ENCODE measurements at regions not wholly inside any gene's neighbourhood (a gene's known extent, or its start where the extent isn't known, plus 50 kb on each side); places are given as distances from the start of the nearest gene placed in this dataset.

GRCh38 chr3:64291956-64292355, 66.7 kb upstream of the PRICKLE2 start:
- no peak for TF ChIP-seq CTCF (IDR thresholded peaks at IDR 0.05; ENCODE audit: unreplicated experiment)
- Mint-ChIP-seq H3K27me3 (ENCODE audit: unreplicated experiment) (peaks cover 3% of the 10 kb centered on the region), H3K4me3 (ENCODE audit: unreplicated experiment) (no peak overlapping the region), H3K36me3 (ENCODE audit: low read depth, unreplicated experiment) (no peaks in the 10 kb centered on the region), H3K27ac (ENCODE audit: unreplicated experiment) (no peak overlapping the region), H3K9me3 (ENCODE audit: unreplicated experiment) (no peaks in the 10 kb centered on the region), H3K4me1 (ENCODE audit: unreplicated experiment) (no peaks in the 10 kb centered on the region)
- DNase-seq (ENCODE audit: low spot score) = no peak

- H3K36me3 Mint-ChIP-seq (ENCODE audit: low read depth, unreplicated experiment) = no peaks in the 10 kb centered on the region
Observed at GRCh38 chr3:64291345-64291744, 66.1 kb upstream of the PRICKLE2 start.

GRCh38 chr3:64290864-64291263, 65.6 kb upstream of the PRICKLE2 start:
- Mint-ChIP-seq H3K9me3 (ENCODE audit: unreplicated experiment) (no peaks in the 10 kb centered on the region), H3K27ac (ENCODE audit: unreplicated experiment) (no peak overlapping the region), H3K36me3 (ENCODE audit: low read depth, unreplicated experiment) (no peaks in the 10 kb centered on the region), H3K4me3 (ENCODE audit: unreplicated experiment) (no peak overlapping the region), H3K4me1 (ENCODE audit: unreplicated experiment) (no peaks in the 10 kb centered on the region), H3K27me3 (ENCODE audit: unreplicated experiment) (peaks cover 3% of the 10 kb centered on the region)
- no peak for TF ChIP-seq CTCF (IDR thresholded peaks at IDR 0.05; ENCODE audit: unreplicated experiment)
- no peak for DNase-seq (ENCODE audit: low spot score)

More at GRCh38 chr3:64291345-64291744, 66.1 kb upstream of the PRICKLE2 start:
- Mint-ChIP-seq H3K27ac (ENCODE audit: unreplicated experiment) (no peak overlapping the region), H3K27me3 (ENCODE audit: unreplicated experiment) (peaks cover 3% of the 10 kb centered on the region), H3K4me3 (ENCODE audit: unreplicated experiment) (no peak overlapping the region), H3K4me1 (ENCODE audit: unreplicated experiment) (no peaks in the 10 kb centered on the region), H3K9me3 (ENCODE audit: unreplicated experiment) (no peaks in the 10 kb centered on the region)
- TF ChIP-seq CTCF (IDR thresholded peaks at IDR 0.05; ENCODE audit: unreplicated experiment) = no peak
- DNase-seq (ENCODE audit: low spot score) = no peak

GRCh38 chr3:64290161-64290560, 64.9 kb upstream of the PRICKLE2 start:
- no peaks in the 10 kb centered on the region for H3K4me1 Mint-ChIP-seq (ENCODE audit: unreplicated experiment)
- no peaks in the 10 kb centered on the region for H3K36me3 Mint-ChIP-seq (ENCODE audit: low read depth, unreplicated experiment)
- no peak for DNase-seq (ENCODE audit: low spot score)
- H3K27me3 Mint-ChIP-seq (ENCODE audit: unreplicated experiment) = peaks cover 3% of the 10 kb centered on the region
- H3K27ac Mint-ChIP-seq (ENCODE audit: unreplicated experiment) = no peak overlapping the region
- H3K4me3 Mint-ChIP-seq (ENCODE audit: unreplicated experiment) = no peak overlapping the region
- H3K9me3 Mint-ChIP-seq (ENCODE audit: unreplicated experiment) = no peaks in the 10 kb centered on the region
- TF ChIP-seq CTCF (IDR thresholded peaks at IDR 0.05; ENCODE audit: unreplicated experiment) = no peak

GRCh38 chr3:64289622-64290021, 64.4 kb upstream of the PRICKLE2 start:
- TF ChIP-seq CTCF (IDR thresholded peaks at IDR 0.05; ENCODE audit: unreplicated experiment) = no peak
- H3K27ac Mint-ChIP-seq (ENCODE audit: unreplicated experiment) = no peak overlapping the region
- H3K4me1 Mint-ChIP-seq (ENCODE audit: unreplicated experiment) = no peaks in the 10 kb centered on the region
- H3K36me3 Mint-ChIP-seq (ENCODE audit: low read depth, unreplicated experiment) = no peaks in the 10 kb centered on the region
- H3K27me3 Mint-ChIP-seq (ENCODE audit: unreplicated experiment) = peaks cover 3% of the 10 kb centered on the region
- H3K4me3 Mint-ChIP-seq (ENCODE audit: unreplicated experiment) = no peak overlapping the region
- no peaks in the 10 kb centered on the region for H3K9me3 Mint-ChIP-seq (ENCODE audit: unreplicated experiment)
- DNase-seq (ENCODE audit: low spot score) = no peak
